HepG2 (cell line): ENCODE measurements at regions not wholly inside any gene's neighbourhood (a gene's known extent, or its start where the extent isn't known, plus 50 kb on each side); places are given as distances from the start of the nearest gene placed in this dataset.

ENCODE experiments used
- ATAC-seq: fragments of 200-7000 bp; cut with Tn5 transposase; 3 replicates; pipeline ENCODE4 v1.9.1; 2020; ENCODE audit warnings: mild to moderate bottlenecking, moderate library complexity
- BruUV-seq: library from RNA; stranded (reverse); fragments of 400-500 nt; replicated peaks from 2 replicates; lab custom pipeline; 2021; lab: Mats Ljungman, UMichigan
- CTCF ChIA-PET: fragments of 300-600 bp; formaldehyde crosslinking; extraction: SDS; loops from one replicate; lab custom pipeline; 2021; ENCODE audit warnings: low total read pairs, inconsistent platforms, low intra/inter-chr PET ratio; lab: Yijun Ruan, JAX
- POLR2A ChIA-PET: fragments of 350-600 bp; sonication (Branson Sonifier 250); formaldehyde crosslinking; loops from one replicate; lab custom pipeline; 2020; ENCODE audit warnings: antibody characterized with exemption, inconsistent platforms; lab: Yijun Ruan, JAX
- DNase-seq: peaks from one replicate; pipeline ENCODE4 v3.0.0-alpha.2; 2015; ENCODE audit warnings: low spot score
- FAIRE-seq: peaks from 3 replicates; lab custom pipeline; 2011; peaks lifted over from hg19 to GRCh38; lab: Jason Lieb, UNC
- H2AFZ ChIP-seq: one replicate; pipeline ENCODE4 v1.6.1; 2011; ENCODE audit warnings: low read length, inconsistent platforms
- H3K27ac ChIP-seq: fragments of 300-600 bp; 3 replicates; pipeline ENCODE4 v1.8.0; 2011; ENCODE audit warnings: mixed run types, mild to moderate bottlenecking, mixed read lengths, low read length, inconsistent platforms; ENCODE audit not compliant: insufficient read depth; ENCODE audit errors: extremely low read length
- H3K27me3 ChIP-seq, 2 experiments: fragments of 200-600 bp in 1 of 2; 2 replicates in 1 of 2; 3 replicates in 1 of 2; pipeline versions ENCODE4 v1.6.0 to v1.8.0; 2011; ENCODE audit warnings: low read length in 2 of 2, mild to moderate bottlenecking in 2 of 2, moderate library complexity in 2 of 2, inconsistent platforms in 1 of 2; ENCODE audit not compliant: insufficient read depth in 2 of 2, control insufficient read depth in 1 of 2
- H3K36me3 ChIP-seq, 2 experiments: fragments of 200-600 bp in 1 of 2; replicated peaks in 1 of 2; 2 replicates in 1 of 2; 3 replicates in 1 of 2; pipeline versions ENCODE4 v1.5.1 to v1.8.0; 2011; ENCODE audit warnings: low read length in 2 of 2, inconsistent platforms in 1 of 2; ENCODE audit not compliant: insufficient read depth in 2 of 2, control insufficient read depth in 1 of 2
- H3K4me1 ChIP-seq: 2 replicates; pipeline ENCODE4 v1.5.1; 2012; ENCODE audit warnings: low read length, inconsistent platforms; ENCODE audit not compliant: insufficient read depth
- H3K4me2 ChIP-seq: 2 replicates; pipeline ENCODE4 v1.6.0; 2011; ENCODE audit warnings: low read depth, low read length, inconsistent platforms
- H3K4me3 ChIP-seq, 3 experiments: fragments of 200-600 bp in 1 of 3; sonication (generic), shearing (Covaris generic) in 1 of 3; replicated peaks in 1 of 3; 2 replicates each; pipeline ENCODE4 v1.5.1; 2011 to 2016; ENCODE audit warnings: low read length in 3 of 3, inconsistent platforms in 2 of 3, low read depth in 2 of 3, mild to moderate bottlenecking in 2 of 3, control low read depth in 1 of 3, mixed read lengths in 1 of 3; ENCODE audit not compliant: insufficient read depth in 1 of 3
- H3K79me2 ChIP-seq: one replicate; pipeline ENCODE4 v1.6.1; 2011; ENCODE audit warnings: low read length, inconsistent platforms; ENCODE audit not compliant: insufficient read depth
- H3K9ac ChIP-seq: 2 replicates; pipeline ENCODE4 v1.6.0; 2011; ENCODE audit warnings: mild to moderate bottlenecking, low read depth, low read length, inconsistent platforms; ENCODE audit not compliant: insufficient read depth
- H3K9me3 ChIP-seq: 2 replicates; pipeline ENCODE4 v1.5.1; 2012; ENCODE audit warnings: mild to moderate bottlenecking, low read length
- H4K20me1 ChIP-seq: 2 replicates; pipeline ENCODE4 v1.6.0; 2011; ENCODE audit warnings: inconsistent platforms, mild to moderate bottlenecking, low read length, moderate library complexity; ENCODE audit not compliant: insufficient read depth
- BRD4 ChIP-seq: sonication (generic); formaldehyde crosslinking; IDR thresholded peaks from 2 replicates; pipeline ENCODE4 v1.4.0; 2020; ENCODE audit warnings: missing genetic modification reagents
- CCDC6 ChIP-seq: sonication (generic); formaldehyde crosslinking; IDR thresholded peaks from 2 replicates; pipeline ENCODE4 v1.8.1; 2022; ENCODE audit warnings: mild to moderate bottlenecking, missing genetic modification reagents, moderate library complexity
- DR1 ChIP-seq: sonication (generic); formaldehyde crosslinking; IDR thresholded peaks from 2 replicates; pipeline ENCODE4 v1.8.0; 2021; ENCODE audit warnings: mild to moderate bottlenecking, missing genetic modification reagents, inconsistent platforms
- FOXA3 ChIP-seq: IDR thresholded peaks from 2 replicates; pipeline ENCODE4 v1.6.1; 2016; ENCODE audit warnings: missing genetic modification reagents, missing compliant biosample characterization
- IRF2 ChIP-seq: IDR thresholded peaks from 2 replicates; pipeline ENCODE4 v1.6.1; 2018; ENCODE audit warnings: missing genetic modification reagents, missing compliant biosample characterization
- JUN ChIP-seq: sonication (generic); formaldehyde crosslinking; IDR thresholded peaks from 2 replicates; pipeline ENCODE4 v1.4.0; 2020; ENCODE audit warnings: mild to moderate bottlenecking, missing genetic modification reagents
- KAT8 ChIP-seq: IDR thresholded peaks from 2 replicates; pipeline ENCODE4 v1.6.1; 2016; ENCODE audit warnings: missing genetic modification reagents, missing compliant biosample characterization
- KMT2A ChIP-seq: sonication (generic); formaldehyde crosslinking; IDR thresholded peaks from 2 replicates; pipeline ENCODE4 v1.4.0; 2020; ENCODE audit warnings: missing genetic modification reagents
- MAFG ChIP-seq: sonication (generic); formaldehyde crosslinking; IDR thresholded peaks from 2 replicates; pipeline ENCODE4 v1.5.1; 2020; ENCODE audit warnings: mild to moderate bottlenecking, missing genetic modification reagents
- NAIF1 ChIP-seq: sonication (generic); formaldehyde crosslinking; IDR thresholded peaks from 2 replicates; pipeline ENCODE4 v1.5.0; 2020; ENCODE audit warnings: mild to moderate bottlenecking, missing genetic modification reagents, borderline replicate concordance
- PTBP1 ChIP-seq: fragments of 200-400 bp; formaldehyde crosslinking; IDR thresholded peaks from 2 replicates; pipeline ENCODE4 v1.6.1; 2018; ENCODE audit warnings: low read length, low read depth; ENCODE audit not compliant: poor library complexity, severe bottlenecking
- REST ChIP-seq, 2 experiments: IDR thresholded peaks; 2 replicates each; pipeline ENCODE4 v1.6.1; 2011 to 2012; ENCODE audit warnings: low read length in 2 of 2, borderline replicate concordance in 1 of 2, low read depth in 1 of 2, mild to moderate bottlenecking in 1 of 2, moderate library complexity in 1 of 2
- TBL1XR1 ChIP-seq: fragments of 150-350 bp; IDR thresholded peaks from 2 replicates; pipeline ENCODE4 v1.6.1; 2014; ENCODE audit warnings: borderline replicate concordance, low read length; ENCODE audit not compliant: partially characterized antibody
- TEAD2 ChIP-seq: sonication (generic); formaldehyde crosslinking; IDR thresholded peaks from 2 replicates; pipeline ENCODE4 v1.9.0; 2021; ENCODE audit warnings: missing genetic modification reagents
- ZFP36L2 ChIP-seq: sonication (generic); formaldehyde crosslinking; IDR thresholded peaks from 2 replicates; pipeline ENCODE4 v1.4.0; 2020; ENCODE audit warnings: missing genetic modification reagents
- ZKSCAN1 ChIP-seq: fragments of 150-350 bp; IDR thresholded peaks from 2 replicates; pipeline ENCODE4 v1.6.1; 2014; ENCODE audit warnings: low read length
- ZNF224 ChIP-seq: sonication (generic); formaldehyde crosslinking; IDR thresholded peaks from 2 replicates; pipeline ENCODE4 v1.5.0; 2020; ENCODE audit warnings: mild to moderate bottlenecking, missing genetic modification reagents
- ZNF235 ChIP-seq: sonication (generic); formaldehyde crosslinking; IDR thresholded peaks from 2 replicates; pipeline ENCODE4 v1.8.1; 2023; ENCODE audit warnings: mild to moderate bottlenecking, missing genetic modification reagents, borderline replicate concordance
- ZNF276 ChIP-seq: sonication (generic); formaldehyde crosslinking; IDR thresholded peaks from 2 replicates; pipeline ENCODE4 v1.4.0; 2020; ENCODE audit warnings: mild to moderate bottlenecking, low read depth, missing genetic modification reagents
- ZNF317 ChIP-seq: sonication (generic); formaldehyde crosslinking; IDR thresholded peaks from 2 replicates; pipeline ENCODE4 v1.5.0; 2020; ENCODE audit warnings: mild to moderate bottlenecking, missing genetic modification reagents
- ZNF496 ChIP-seq: sonication (generic); formaldehyde crosslinking; IDR thresholded peaks from 2 replicates; pipeline ENCODE4 v1.8.1; 2023; ENCODE audit warnings: mild to moderate bottlenecking, moderate library complexity, missing genetic modification reagents; ENCODE audit not compliant: insufficient replicate concordance
- ZNF558 ChIP-seq: sonication (generic); formaldehyde crosslinking; IDR thresholded peaks from 2 replicates; pipeline ENCODE4 v1.9.0; 2022; ENCODE audit warnings: mild to moderate bottlenecking, missing genetic modification reagents, borderline replicate concordance
- ZNF724P ChIP-seq: sonication (generic); formaldehyde crosslinking; IDR thresholded peaks from 2 replicates; pipeline ENCODE4 v1.8.0; 2022; ENCODE audit warnings: missing genetic modification reagents, borderline replicate concordance
- WGBS: methylation state at CpG from one replicate; pipeline ENCODE4 v1.1.6; 2017; ENCODE audit warnings: low lambda C conversion rate; 5-methylcytosine and 5-hydroxymethylcytosine counted together
- in situ Hi-C: cut with HindIII; loops from 2 replicates; pipeline ENCODE4 v1.10.0; 2017; ENCODE audit warnings: low pct_unique_long_range_greater_than_20kb; ENCODE audit not compliant: extremely low pct_ligation_motif_present
- intact Hi-C: fragments of 100-400 bp; cut with micrococcal nuclease; formaldehyde crosslinking; loops from one replicate; pipeline ENCODE4 v1.10.0; 2022; ENCODE audit not compliant: unreplicated experiment

- no peak for TF ChIP-seq ZNF224 (CRISPR knock-in tag)
- TF ChIP-seq DR1 (CRISPR knock-in tag) = no peak
- no peak for TF ChIP-seq KMT2A (CRISPR knock-in tag)
- TF ChIP-seq TBL1XR1 = no peak
- no peak for TF ChIP-seq ZNF235
- no peak for TF ChIP-seq ZNF496 (CRISPR knock-in tag)
- no peak for TF ChIP-seq ZNF724P
- TF ChIP-seq IRF2 = no peak
- no peak for TF ChIP-seq ZNF317 (CRISPR knock-in tag)
- no peak for TF ChIP-seq CCDC6 (CRISPR knock-in tag)
- no peak for TF ChIP-seq BRD4 (CRISPR knock-in tag)
Observed at GRCh38 chrX:81556880-81557279, 355.0 kb downstream of the SH3BGRL start (continued).

- no peak overlapping the region for H2AFZ ChIP-seq
- POLR2A ChIA-PET = no interaction called here
- CTCF ChIA-PET = no interaction called here
- intact Hi-C loops (no loop called here), in situ Hi-C loops (no loop called here)
- no peaks in the 10 kb centered on the region for H3K27me3 ChIP-seq
- ATAC-seq (no peak), DNase-seq (no peak), FAIRE-seq (no peak)
- H3K9ac ChIP-seq = no peak overlapping the region
- no TSS peak for BruUV-seq
- WGBS = 0% methylated on average over 1 of the region's 2 CpGs
- no peak overlapping the region for H3K4me3 ChIP-seq
- H3K27ac ChIP-seq = no peak overlapping the region
- H4K20me1 ChIP-seq = no peaks in the 10 kb centered on the region
- peaks cover 36% of the 10 kb centered on the region for H3K9me3 ChIP-seq
- no peak overlapping the region for H3K4me2 ChIP-seq
- no peaks in the 10 kb centered on the region for H3K79me2 ChIP-seq
- no peaks in the 10 kb centered on the region for H3K4me1 ChIP-seq
- no peaks in the 10 kb centered on the region for H3K36me3 ChIP-seq
- TF ChIP-seq KAT8 (CRISPR knock-in tag) (no peak), ZNF276 (CRISPR knock-in tag) (no peak), TEAD2 (CRISPR knock-in tag) (no peak), ZFP36L2 (no peak), MAFG (CRISPR knock-in tag) (no peak), ZNF558 (no peak), NAIF1 (CRISPR knock-in tag) (no peak), JUN (CRISPR knock-in tag) (no peak), ZKSCAN1 (no peak), PTBP1 (no peak), REST (IDR thresholded peaks at IDR 0.05; ENCODE audit: borderline replicate concordance in 1 of 2, low read depth in 1 of 2, low read length in 2 of 2) (no peak), FOXA3 (CRISPR knock-in tag) (no peak)
Observed at GRCh38 chrX:81564851-81565250, 362.9 kb downstream of the SH3BGRL start.
